GM04504 (cell line): ENCODE measurements at regions not wholly inside any gene's neighbourhood (a gene's known extent, or its start where the extent isn't known, plus 50 kb on each side); places are given as distances from the start of the nearest gene placed in this dataset.
A peak's percentile ranks its signal among the peaks of the same experiment; 100 is the strongest.

Experiments used
- DNase-seq: peaks from one replicate; pipeline ENCODE4 v3.0.0-alpha.2; 2012; ENCODE audit warnings: low read depth

DNA sequence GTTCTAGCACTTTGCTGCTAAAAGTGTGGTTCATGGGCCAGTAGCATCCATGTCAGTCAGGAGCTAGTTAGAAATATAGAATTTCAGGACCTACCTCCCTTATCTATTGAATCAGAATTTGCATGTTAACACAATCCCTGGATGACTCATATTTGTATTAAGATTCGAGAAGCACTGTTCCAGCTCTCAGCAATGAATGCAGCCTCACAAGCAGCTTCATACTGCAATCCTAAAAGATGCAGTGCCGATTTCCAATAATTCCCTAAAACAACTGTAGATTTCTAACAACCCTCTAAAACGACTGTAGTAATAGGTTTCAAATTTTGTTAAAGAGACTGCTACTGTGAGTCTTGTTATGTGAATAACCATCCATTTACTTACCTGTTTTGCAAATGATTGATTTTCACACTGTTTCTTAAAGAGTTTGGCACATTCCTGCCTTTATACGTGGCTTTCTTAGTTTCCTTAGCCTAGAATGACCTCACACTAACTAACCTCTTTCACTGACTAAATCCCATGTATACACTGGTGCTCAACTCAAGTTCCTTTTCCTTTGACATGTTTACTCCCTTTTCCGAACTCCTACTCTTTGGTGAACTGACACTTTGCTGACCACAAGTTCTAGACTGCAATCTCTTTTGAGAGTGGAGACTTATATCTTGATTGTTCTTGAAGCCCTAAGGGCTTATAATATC lies 511.8 kb downstream of the METTL15 start:
- DNase-seq: no peak

DNA sequence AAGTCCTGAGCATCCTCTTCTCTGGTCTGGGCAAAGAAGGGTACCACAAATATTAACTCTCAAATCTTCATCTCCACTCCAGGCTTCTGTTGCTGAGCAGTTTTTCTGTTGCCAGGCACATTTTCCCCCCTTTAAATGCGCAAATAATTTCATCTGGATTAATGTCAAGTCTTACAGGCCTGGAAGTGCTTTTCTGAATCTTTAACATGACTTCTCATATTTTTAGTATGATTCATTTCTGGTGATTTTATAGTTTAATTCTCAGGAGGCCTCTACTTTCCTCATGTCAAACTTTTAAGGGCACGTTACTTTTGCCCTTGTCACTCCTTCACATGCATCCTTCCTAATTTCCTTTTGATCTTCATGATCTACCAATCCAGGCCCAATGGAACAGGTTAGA lies 510.2 kb downstream of the METTL15 start:
- DNase-seq: no peak

DNA sequence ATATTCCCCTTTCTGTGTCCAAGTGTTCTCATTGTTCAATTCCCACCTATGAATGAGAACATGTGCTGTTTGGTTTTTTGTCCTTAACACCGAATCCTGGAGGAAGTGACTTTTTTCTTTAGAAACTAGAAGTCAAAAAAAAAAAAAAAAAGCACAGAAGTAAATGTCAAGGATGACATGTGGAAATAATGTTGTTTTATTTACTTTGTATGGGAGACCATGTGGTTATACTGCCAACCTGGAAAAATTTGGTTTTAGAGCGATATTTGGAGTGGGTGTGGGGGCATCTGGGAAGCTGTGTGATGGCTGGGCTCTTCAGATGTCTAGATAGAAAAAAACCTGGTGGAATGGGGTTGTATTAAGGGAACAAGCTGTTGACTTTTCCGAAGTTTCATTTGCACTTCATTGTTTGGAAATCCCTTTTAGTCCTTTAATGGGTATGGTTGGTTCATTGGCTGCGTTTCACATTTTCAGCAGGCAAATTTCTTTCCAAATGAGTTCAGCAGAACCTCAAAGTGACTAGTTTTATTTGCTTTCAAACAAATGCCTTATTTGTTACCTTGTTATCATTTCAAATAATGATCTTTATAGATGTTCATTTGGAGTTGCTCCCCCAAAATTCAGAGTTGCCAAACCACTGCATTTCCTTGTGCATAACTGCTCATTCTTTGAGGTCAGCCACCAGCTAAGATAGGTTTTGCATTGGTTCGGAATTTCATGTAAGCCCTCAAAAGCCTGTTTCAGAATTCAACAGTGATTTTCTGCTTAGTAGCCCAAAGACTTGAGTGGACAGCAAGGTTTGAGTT lies 508.2 kb downstream of the METTL15 start:
- no peak for DNase-seq

DNA sequence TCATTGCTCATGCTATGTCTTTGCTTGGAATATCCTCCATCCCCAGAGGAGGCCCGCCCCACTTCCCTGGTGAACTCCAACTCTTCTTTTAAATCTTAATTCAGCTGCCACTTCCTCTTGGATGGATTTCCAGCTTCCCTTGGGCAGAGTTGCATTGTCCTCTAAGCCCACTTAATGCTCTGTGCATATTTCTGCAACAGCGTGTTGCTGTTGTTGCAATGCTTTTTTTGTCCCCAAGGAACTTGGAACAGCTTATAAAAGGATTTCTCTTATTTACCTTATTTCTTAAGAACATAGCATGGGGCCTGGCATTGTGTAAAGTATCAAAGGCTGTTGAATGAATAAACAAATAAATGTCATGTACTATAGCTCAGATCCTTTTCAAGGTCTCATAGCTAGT lies 507.4 kb downstream of the METTL15 start:
- no peak for DNase-seq

DNA sequence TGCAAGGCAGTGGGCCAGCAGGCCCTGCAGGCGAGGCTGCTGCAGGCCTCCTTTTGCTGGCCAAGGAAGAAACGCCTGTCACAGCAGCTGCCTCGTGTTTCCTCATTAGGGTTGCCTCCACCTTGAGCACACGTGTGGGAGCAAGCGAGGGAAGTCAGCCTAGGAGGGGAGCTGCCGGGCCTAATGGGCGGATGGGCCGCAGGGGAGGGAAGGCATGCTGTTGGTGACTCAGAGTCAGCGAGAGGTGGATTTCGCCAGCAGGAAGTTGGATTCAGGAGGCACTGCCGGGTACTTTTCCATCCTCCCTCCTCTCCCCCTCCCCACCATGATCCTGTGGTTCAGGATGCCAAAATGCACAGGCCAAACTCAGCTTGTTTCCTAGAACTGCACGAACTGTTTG lies 498.7 kb downstream of the METTL15 start:
- peak; percentile 24 for DNase-seq

DNA sequence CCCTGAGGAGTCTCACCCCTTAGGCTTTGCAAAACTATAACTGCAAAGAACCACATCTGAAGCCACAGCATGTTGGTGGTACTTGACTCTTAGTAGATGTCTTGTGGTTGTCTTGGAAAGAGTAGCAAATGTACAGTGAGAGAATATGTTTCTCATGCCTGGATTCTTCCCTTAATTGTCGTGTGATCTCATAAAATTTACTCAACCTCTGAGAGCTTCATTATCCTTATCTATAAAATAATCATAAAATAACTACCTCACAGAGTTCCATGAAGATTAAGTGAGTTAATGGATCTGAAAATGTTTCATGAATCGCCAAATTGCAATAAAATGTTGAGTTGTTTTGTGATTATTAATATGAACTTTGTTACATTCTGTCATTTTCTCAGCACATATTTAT lies 491.5 kb downstream of the METTL15 start:
- no peak for DNase-seq

DNA sequence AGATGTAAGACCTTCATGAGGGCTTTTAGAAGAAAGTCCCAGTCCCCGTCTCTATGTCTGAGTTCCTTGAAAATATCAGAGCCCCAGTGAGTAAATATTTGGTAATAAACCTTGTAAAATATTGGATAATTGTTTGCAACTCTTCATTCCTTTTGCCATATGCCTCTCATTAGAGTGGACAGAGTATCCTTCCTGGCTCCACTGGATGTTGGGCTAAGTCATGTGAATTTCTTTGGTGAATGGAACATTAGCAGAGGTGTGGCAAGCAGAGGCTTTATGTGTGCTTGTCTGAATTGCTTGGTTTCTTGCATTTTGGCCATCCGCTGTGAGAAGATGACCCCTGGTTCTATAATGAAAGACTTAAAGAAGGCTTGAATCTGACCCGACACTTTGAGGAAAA lies 490.3 kb downstream of the METTL15 start:
- DNase-seq: no peak

DNA sequence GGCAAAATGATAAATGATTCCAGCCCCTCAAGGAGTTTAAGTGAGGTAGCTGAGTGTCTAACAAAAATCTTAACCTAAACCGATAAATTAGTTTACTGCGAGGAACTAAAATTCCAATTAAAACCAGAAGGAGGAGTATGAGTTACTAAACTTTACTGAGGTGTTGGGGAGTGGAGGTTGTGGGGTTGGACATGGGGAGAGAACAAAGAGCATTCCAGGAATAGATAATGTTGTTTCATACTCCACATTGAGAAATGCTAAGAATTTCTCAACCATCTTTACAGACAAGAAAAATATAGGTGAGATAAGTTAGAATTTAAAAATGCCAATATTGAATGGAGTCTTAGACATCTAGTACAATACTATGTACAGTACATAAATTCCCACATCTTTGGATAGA lies 488.6 kb downstream of the METTL15 start:
- no peak for DNase-seq

DNA sequence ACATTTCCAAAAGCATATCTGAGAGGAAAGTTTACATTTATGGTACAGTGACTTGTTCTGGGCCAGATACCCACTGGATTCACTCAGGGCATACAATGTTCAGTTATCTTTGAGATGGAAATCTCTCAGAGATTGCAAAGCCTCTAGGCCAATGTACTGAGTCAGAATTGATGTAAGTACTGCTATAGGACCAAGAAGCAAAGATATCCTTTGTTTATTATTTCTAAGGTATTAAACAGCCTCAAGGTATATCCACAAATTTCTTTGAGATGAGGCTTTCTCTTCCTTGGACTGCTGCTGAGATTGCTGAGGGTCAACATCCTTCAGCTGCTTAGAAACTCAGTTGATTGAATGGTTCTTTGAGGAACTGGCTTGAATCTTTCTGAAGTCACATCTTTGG lies 484.0 kb downstream of the METTL15 start:
- DNase-seq: no peak

DNA sequence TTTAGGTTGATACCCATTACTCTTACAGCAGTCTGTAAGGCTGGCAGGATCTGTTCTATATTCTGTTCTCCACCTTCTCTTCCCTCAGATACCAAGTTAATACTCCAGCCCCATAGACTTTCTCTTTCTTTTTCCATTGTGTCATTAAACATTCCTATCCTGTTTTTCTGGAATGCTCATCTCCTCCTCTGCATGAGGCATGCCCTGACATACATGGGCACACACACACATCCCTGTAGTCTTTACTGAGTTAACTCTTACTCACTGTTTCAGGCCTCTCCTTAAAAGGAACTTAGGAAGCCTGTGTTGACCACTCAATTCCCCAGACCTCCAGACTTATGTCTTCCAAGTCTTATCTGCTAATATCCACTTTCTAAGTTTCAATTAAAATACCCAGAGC lies 476.8 kb downstream of the METTL15 start:
- DNase-seq: no peak

DNA sequence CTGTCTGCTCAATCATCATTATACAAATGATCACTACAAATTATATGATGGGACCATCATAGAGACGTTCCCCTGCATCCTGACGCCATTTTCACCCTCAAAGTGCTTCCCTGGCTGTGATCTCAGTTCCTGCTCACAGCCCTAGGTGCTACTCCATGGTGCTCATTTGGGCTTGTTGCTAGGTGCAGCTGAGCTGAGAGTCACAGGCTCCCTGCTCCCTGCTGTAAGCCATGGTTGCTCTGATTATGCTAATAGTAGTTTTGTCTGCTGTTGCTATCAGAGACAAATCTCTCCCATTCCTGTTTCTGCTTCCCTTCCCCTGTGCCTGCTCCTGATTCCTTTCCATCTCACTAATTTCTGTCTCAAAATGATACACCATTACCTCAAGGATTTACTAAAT lies 474.3 kb downstream of the METTL15 start:
- DNase-seq: no peak

DNA sequence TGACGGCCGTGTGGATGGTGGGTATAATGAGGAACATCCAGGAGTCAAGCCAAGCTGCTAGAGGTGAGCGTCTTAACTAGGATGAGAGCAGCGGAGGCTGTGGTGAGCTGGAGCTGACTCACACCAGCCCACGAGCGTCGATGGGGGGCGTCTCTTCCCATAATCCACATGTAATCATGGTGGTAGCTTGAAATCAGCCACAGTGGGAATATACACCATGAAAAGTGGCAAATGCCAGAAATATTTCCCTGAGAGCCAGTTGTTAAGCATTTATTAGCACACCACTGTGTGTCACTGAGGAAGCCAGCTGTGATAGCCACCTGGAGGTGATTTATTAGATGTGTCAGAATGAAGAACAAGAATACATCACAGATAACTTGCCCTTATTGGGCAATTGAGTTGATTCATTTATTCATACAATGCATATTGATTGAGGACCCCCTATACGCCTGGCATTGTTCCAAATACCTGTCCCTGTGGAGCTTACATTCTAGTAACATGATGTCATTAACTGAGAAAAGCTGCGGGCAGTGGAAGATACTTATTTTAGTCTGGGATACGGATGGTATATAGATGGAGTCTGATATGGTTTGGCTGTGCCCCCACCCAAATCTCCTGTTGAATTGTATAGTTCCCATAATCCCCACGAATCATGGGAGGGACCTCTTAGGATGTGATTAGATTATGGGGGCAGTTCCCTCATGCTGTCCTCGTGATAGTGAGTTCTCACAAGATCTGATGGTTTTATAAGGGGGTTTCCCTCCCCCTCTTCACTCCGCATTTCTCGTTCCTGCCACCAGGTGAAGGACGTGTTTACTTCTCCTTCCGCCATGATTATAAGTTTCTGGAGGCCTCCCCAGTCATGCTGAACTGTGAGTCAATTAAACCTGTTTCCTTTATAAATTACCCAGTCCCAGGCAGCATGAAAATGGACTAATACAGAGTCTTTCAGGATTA lies 473.4 kb downstream of the METTL15 start:
- DNase-seq: peak; percentile 7

DNA sequence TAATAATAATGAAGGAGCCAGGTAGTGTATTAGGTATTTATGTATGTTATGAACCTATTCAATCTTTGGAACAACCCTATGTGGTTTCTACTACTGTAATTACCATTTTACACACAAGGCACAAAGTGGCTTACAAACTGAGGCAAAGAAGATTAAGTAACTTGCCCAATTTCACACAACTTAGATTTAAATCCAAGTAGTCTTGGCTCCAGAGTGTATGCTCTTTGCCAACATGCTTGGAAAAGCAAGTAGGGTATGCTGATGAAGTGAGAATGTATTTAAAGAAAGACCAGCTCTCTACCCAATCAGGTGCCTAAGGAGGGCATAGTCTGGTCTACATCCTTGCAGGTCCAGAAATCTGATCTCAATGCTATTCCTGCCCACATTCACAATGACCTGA lies 463.2 kb downstream of the METTL15 start:
- no peak for DNase-seq

DNA sequence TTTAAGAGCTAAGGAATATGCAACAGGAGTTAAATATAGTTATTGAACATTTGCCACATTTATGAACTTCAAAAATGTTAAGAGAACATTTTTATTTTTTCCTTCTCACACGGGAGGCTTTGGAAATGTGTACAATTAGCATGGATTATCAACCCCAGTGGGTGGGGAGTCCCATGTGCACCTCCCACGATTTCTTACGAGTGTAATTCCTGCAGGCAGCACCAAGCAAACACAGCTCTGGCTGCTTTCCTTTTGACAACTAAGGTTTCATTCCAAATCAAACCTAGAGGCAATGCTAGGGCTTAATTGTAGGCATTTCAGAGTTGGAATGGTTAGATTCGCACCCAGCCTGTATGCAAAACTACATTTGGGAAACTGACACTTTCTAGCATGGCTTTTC lies 460.9 kb downstream of the METTL15 start:
- DNase-seq: no peak

DNA sequence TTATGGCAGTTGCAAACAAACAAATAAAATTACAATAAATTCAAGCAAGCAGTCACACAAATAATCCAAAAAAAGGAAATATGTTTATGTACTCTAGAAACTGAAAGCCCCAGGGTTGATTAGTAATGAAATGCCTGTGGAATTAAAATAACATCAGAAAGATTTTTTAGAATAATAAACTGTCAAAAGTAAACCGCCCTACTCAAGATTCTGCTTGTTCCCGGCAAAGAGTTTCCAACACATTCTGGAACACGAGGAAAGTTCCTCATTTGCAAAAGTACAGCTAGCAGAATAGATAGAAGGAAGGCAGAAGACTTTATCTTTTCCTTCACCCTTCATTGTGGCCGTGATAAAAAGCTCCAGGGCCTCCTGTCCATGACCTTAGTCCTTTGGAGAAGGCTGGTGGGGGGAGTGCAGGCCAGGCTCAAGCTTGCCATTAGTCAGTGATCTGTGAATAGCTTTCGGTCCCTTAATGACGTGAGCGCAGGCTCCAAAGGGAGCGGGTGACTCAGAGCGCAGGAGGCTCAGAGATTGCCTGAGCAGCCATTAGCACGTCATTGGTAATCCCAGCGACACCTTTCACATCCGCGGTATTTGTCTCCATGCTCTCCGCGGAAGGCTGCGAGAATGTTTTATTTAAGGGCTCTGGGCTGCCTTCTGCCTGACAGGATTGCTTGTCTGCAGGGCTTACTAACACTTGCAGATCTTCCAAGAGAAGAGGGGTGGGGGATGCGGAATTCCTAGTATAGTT lies 458.3 kb downstream of the METTL15 start:
- DNase-seq: peak; percentile 74

DNA sequence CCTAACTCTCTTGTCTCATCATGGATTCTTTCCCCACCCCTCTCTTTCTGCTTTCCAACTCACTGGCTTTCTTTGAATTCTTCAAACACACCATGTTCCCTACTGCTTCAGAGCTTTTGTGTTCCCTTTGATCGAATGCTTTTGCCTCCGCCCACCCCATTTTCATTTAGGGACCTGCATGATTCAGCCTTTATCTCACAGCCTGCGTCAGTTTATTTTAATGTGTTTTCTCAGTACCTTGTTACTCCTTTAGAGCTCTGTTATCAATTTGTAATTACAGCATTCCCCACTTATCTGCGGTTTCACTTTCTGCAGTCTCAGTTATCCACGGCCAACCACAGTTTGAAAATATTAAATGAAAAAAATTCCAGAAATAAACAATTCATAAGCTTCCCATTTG lies 451.3 kb downstream of the METTL15 start:
- no peak for DNase-seq

DNA sequence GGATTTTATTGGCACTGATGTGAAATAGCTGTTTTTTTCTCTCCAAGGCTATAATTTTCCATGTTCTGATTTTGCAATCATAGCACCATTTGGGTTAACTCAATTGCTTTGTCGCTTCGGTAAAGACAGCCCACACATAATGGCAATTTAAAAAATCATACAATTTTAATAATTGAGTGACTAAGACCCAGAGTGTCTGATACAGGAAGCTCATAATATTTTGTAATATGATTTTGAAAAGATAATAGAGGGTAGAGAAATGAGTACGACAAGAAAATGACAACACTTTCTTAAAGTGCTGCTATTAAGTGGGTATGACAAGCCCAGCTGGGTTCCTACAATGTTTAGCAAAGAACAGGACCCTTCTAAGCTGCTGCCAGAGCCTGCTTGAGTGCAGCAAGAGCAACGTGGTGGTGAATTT lies 439.1 kb downstream of the METTL15 start:
- no peak for DNase-seq

DNA sequence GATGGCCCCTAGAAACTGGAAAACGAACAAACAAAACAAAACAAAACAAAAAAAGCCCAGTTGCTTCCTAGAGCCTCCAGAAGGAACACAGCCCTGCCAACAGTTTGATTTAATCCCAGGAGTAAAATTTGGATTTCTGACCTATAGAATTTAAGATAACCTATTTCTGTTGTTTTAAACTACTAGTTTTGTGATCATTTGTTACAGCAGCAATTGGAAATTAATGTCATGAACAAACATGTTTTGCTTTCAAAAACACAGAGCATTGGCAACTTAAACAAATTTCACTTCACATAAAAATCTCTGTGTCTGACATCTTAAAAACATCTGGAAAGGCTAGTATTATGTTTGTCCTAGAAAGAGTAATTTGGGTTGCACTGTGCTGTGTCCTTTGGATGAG lies 437.3 kb downstream of the METTL15 start:
- no peak for DNase-seq

DNA sequence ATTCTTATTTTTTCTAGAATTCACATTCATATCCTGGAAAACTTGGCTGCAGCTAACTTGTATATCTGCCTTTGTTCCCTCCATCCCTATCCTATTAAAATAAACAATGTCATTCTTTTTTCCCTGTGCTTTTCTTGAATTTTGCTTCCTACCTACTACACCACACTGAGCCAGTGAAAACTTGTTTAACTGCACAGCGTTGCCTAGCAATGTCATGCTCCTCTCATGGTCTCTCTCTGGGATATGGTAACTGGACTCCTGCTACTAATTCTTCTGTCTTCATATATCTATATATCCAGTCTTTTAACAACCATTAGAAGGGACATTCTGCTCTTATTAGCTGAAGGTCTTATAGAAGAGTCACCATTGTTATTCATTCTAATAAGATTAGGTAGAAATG lies 434.4 kb downstream of the METTL15 start:
- no peak for DNase-seq

DNA sequence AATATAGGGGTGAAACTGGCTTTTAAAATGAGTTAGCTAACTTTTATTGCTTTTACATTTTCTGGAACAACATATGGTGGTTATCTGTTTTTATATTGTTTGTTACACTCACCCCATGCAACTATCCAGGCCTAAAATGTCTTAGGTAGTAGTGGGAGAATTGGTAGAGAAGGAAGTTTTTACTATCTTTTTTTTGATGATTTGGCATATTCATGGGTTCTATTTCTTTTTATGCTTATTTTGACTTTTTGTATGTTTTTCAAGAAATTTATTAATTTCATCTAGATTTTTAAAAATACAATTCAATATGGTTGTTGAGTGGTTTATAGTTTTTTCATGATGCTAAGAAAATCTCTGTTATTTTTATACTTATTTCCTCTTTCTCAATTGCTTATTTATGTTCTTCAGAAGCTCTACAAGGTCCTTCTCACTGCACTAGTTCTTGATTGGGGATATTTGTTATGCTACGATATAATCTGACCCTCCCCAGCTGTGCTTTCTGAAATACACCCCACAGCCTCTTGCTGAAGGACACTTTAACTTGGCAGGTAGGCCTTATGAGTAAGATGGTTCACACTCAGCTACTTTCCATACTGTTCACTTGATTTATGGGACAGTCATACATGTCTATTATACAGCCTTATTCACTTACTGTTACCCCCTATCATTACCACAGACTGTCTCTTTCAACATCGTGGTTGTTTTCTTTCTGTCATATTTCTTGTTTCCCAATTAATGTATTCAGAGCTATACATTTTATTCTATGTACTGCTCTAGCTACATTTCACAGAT lies 431.2 kb downstream of the METTL15 start:
- DNase-seq: no peak

DNA sequence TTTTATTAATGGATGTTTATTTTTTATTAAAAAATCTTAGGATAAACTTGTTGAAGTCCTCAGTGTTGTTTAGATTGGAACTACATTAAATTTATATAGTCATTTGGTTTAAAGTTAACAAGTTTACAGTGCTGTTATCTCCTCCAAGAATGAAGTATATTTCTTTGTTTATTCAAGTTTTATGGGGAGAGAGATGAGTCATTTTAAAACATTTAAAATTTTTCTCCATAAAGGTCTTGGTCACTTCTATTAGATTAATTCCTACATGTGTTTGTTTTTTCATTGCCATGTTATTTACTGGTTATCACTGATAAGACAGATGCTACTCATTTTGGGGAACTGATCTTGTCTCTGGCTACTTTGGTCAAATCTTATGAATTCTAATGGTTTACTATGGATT lies 429.6 kb downstream of the METTL15 start:
- DNase-seq: no peak
